HCT116 (cell line): ENCODE measurements at regions not wholly inside any gene's neighbourhood (a gene's known extent, or its start where the extent isn't known, plus 50 kb on each side); places are given as distances from the start of the nearest gene placed in this dataset.
"Not testable (repeated sequence)": the region's sequence is repeated elsewhere in the genome, so short reads cannot be mapped to it uniquely, and the experiment has no call there.

ENCODE experiments used
- CBX3 ChIP-seq: IDR thresholded peaks from 2 replicates; pipeline ENCODE4 v1.6.1; 2012; ENCODE audit warnings: low read depth
- CTCF ChIP-seq, 3 experiments: fragments of 200-600 bp in 1 of 3; sonication (generic) in 1 of 3; IDR thresholded peaks in 2 of 3; conservative IDR thresholded peaks in 1 of 3; 2 replicates each; pipeline ENCODE4 v1.5.1; 2012 to 2017; ENCODE audit warnings: low read depth in 2 of 3, low read length in 2 of 3, antibody characterized with exemption in 1 of 3, borderline replicate concordance in 1 of 3, control low read depth in 1 of 3, mild to moderate bottlenecking in 1 of 3, mixed read lengths in 1 of 3, mixed run types in 1 of 3, moderate library complexity in 1 of 3; ENCODE audit not compliant: insufficient read depth in 1 of 3
- EZH2 ChIP-seq: fragments of 200-600 bp; sonication (generic); IDR thresholded peaks from 2 replicates; pipeline ENCODE4 v1.6.1; 2017; ENCODE audit warnings: antibody characterized with exemption, mixed run types
- POLR2A ChIP-seq: IDR thresholded peaks from 2 replicates; pipeline ENCODE4 v1.7.0; 2011; ENCODE audit warnings: borderline replicate concordance; ENCODE audit not compliant: insufficient read depth, insufficient read length; ENCODE audit errors: extremely low read depth
- POLR2AphosphoS5 ChIP-seq: IDR thresholded peaks from 2 replicates; pipeline ENCODE4 v1.6.1; 2011; ENCODE audit warnings: mild to moderate bottlenecking, low read depth, low read length, moderate library complexity
- RAD21 ChIP-seq: IDR thresholded peaks from 2 replicates; pipeline ENCODE4 v1.6.1; 2012; ENCODE audit warnings: low read depth, mild to moderate bottlenecking
- REST ChIP-seq: IDR thresholded peaks from 2 replicates; pipeline ENCODE4 v1.6.1; 2012; ENCODE audit warnings: low read depth
- ZNF274 ChIP-seq: fragments of 200-500 bp; sonication (Bioruptor generic); IDR thresholded peaks from 2 replicates; pipeline ENCODE4 v1.6.1; 2014; ENCODE audit warnings: mild to moderate bottlenecking, low read depth, low read length, inconsistent platforms

- TF ChIP-seq CTCF (IDR thresholded peaks at IDR 0.05 in 2 of 3, conservative IDR thresholded peaks at IDR 0.05 in 1 of 3; ENCODE audit: borderline replicate concordance in 1 of 3, insufficient read depth in 1 of 3, low read depth in 2 of 3, low read length in 2 of 3); ZNF274; POLR2AphosphoS5; EZH2; REST; POLR2A; CBX3; RAD21: not testable (repeated sequence)
These were observed 186.9 kb upstream of the NLRP1 start for GRCh38 chr17:5771271-5771577.
